Mammary epithelial cell (primary cell): ENCODE measurements at regions not wholly inside any gene's neighbourhood (a gene's known extent, or its start where the extent isn't known, plus 50 kb on each side); places are given as distances from the start of the nearest gene placed in this dataset.

ENCODE experiments used
- CTCF ChIP-seq, 2 donors: IDR thresholded peaks in 1 of 2; conservative IDR thresholded peaks in 1 of 2; 2 replicates each; pipeline ENCODE4 v1.5.1; 2011 to 2012; ENCODE audit warnings: inconsistent platforms in 2 of 2, low read length in 2 of 2, mild to moderate bottlenecking in 2 of 2, control low read depth in 1 of 2, low read depth in 1 of 2; ENCODE audit not compliant: insufficient read depth in 1 of 2; ENCODE audit errors: extremely low read depth in 1 of 2
- EZH2 ChIP-seq: IDR thresholded peaks from 2 replicates; pipeline ENCODE4 v1.6.1; 2012; ENCODE audit warnings: low read length, inconsistent platforms, borderline replicate concordance

- TF ChIP-seq CTCF (conservative IDR thresholded peaks at IDR 0.05 in 1 of 2, IDR thresholded peaks at IDR 0.05 in 1 of 2; ENCODE audit: extremely low read depth in 1 of 2, insufficient read depth in 1 of 2, low read depth in 1 of 2, low read length in 2 of 2) (no peak), EZH2 (no peak)
Observed at GRCh38 chr14:94977016-94977415, 180.3 kb downstream of the DICER1 start.
